ENCODE measurements at regions not wholly inside any gene's neighbourhood (a gene's known extent, or its start where the extent isn't known, plus 50 kb on each side); places are given as distances from the start of the nearest gene placed in this dataset.
"Not testable (repeated sequence)": the region's sequence is repeated elsewhere in the genome, so short reads cannot be mapped to it uniquely, and the experiment has no call there.

DNA sequence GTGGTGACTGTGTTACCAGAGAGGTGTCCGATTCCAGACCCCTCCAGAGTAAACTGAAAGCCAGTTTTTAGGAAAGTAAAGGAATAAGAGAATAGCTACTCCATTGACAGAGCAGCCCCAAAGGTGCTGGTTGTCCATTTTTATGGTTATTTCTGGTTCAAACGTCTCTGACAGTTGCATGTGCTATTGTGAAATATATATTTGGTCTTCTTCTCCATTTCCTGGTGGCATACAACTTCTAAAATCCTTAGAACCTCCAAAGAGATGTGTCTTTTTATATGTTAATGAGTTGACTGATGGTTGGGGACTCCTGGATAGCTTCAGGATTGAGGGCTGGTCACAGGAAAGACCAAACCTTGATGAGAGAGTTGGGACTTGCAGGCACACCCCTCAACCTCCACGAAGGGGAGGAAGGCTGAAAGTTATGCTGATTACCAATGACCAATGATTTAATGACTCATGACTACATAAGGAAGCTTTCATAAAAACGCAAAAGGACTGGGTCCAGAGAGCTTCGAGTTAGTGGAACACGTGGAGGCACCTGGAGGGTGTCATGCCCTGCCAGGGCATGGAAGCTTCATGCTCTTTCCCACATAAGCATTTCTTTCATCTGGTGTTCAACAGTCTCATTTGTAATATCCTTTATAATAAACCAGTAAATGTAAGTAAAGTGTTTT, 100.7 kb downstream of the SLC16A1 start:
- DNase-seq (ENCODE audit: low read depth in 2 of 2), result no peak

DNA sequence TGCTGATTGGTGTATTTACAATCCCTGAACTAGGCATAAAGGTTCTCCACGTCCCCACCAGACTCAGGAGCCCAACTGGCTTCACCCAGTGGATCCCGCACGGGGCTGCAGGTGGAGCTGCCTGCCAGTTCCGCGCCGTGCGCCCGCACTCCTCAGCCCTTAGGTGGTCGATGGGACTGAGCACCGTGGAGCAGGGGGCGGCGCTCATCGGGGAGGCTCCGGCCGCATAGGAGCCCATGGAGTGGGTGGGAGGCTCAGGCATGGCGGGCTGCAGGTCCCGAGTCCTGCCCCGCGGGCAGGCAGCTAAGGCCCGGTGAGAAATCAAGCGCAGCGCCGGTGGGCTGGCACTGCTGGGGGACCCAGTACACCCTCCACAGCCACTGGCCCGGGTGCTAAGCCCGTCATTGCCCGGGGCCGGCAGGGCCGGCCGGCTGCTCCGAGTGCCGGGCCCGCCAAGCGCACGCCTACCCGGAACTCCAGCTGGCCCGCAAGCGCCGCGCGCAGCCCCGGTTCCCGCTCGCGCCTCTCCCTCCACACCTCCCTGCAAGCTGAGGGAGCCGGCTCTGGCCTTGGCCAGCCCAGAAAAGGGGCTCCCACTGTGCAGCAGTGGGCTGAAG, 101.5 kb downstream of the SLC16A1 start:
- DNase-seq (ENCODE audit: low read depth in 2 of 2), result peak in 1 of 2 donors; percentile 22

DNA sequence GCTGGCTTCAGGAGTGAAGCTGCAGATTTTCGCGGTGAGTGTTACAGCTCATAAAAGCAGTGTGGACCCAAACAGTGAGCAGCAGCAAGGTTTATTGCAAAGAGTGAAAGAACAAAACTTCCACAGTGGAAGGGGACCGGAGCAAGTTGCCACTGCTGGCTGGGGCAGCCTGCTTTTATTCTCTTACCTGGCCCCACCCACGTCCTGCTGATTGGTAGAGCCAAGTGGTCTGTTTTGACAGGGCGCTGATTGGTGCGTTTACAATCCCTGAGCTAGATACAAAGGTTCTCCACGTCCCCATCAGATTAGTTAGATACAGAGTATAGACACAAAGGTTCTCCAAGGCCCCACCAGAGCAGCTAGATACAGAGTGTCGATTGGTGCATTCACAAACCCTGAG, 102.1 kb downstream of the SLC16A1 start:
- DNase-seq (ENCODE audit: low read depth in 2 of 2), result not testable (repeated sequence)

DNA sequence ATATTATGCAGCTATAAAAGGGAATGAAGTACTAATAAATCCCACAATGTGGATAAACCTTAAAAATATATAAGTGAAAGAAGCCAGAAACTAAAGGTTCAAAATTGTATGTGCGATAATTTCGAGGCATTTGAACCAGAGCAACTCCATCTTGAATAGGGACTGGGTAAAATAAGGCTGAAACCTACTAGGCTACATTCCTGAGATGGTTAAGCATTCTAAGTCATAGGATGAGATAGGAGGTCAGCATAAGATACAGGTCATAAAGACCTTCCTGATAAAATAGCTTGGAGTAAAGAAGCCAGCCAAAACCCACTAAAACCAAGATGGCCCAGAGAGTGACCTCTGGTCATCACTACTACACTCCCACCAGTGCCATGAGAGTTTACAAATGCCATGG, 103.1 kb downstream of the SLC16A1 start:
- DNase-seq (ENCODE audit: low read depth in 2 of 2), result no peak

DNA sequence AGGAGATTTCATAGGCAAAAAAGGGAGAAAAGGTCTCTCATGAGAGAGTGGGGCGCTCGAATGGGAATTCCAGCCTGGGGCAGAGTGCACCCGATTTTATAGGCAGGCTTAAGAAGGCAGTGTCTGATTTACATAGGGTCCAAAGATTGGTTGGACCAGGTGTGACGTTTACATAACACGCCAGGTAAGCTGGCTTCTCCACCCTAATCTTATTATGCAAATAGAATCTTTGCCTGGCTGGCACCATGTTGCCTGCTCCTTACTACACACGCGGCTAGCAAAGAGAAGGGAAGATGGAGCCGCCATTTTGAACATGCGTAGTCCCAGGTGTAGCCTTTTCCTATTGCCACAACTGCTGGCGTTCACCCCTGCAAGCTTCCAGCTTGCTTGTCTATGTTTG, 103.7 kb downstream of the SLC16A1 start:
- DNase-seq (ENCODE audit: low read depth in 2 of 2), result no peak

DNA sequence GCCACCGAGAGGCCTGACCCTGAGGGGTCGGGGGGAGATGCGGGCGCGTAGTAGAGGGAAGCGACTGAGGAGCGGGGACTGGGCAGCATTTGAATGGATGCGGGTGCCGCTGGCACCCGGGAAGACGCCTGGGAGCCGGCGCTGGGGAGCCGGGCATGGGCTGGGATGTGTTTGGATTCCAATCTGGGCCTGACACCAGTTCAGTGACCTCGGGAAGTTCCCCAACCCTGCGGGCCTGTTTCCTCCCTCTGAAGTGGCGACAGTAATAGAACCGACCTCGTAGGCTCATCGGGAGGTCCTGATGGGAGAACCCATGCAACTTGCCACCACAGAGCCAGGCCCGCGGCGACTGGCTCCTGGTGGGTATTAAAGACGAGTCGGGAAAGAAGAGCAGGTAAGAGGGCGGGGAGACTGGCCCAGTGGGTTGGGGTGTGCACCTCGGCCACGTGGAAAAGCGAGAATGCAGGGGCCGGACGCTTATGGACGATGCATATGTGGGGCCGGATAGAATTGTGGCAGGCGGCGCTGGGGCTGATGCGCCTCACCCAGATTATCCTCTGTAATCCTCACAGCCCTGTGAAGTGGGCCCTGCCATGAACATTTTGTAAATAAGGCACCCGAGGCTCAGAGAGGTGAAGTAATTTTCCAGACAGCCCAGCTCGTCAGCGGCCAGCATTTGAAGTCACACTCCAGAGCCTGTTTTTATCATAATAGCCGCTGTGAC, 105.8 kb downstream of the SLC16A1 start:
- DNase-seq (ENCODE audit: low read depth in 2 of 2), result no peak

DNA sequence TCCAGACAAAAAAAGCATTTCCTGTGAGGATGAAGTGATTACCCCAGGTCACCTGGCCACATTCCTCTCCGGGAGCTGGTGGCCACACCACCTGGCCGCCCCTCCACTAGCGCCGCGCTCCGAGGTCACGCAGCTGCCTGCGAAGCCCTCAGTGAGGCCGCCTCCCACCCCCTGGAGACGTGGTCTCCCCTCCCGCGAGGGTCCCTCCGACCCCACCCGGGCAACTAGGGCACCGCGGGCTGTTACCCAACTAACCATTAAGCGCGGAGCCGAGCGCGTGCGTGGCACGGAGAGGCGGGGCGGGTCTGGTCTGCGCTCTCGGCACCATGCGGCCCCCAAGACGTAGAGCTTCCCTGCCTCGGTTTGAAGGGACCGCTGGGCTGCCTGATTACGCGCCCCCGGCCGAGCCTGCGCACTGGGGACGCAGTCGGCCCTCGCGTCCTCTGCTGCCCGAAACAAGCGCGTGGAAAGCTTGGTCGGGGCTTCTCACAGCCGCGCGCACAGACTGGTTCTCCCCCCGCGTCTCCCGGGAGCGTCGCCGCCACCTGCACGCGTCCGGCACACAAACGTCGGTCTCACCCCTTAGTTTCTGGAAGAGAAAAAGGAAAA, 106.5 kb downstream of the SLC16A1 start:
- DNase-seq (ENCODE audit: low read depth in 2 of 2), result peak; percentile 57 to 64

DNA sequence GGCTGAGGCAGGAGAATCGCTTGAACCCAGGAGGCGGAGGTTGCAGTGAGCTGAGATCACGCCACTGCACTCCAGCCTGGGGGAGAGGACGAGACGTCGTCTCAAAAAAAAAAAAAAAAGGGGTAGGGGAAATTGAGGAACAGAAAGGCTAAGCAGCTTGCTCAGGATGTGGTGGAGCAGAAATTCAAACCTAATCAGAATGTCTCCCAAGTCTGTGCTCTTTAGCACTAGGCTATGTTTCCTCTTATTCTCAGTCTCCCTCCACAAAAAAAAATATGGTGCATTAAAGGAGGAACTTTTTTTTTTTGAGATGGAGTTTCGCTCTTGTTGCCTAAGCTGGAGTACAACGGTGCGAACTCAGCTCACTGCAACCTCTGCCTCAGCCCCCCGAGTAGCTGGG, 114.2 kb downstream of the SLC16A1 start:
- DNase-seq (ENCODE audit: low read depth in 2 of 2), result no peak

DNA sequence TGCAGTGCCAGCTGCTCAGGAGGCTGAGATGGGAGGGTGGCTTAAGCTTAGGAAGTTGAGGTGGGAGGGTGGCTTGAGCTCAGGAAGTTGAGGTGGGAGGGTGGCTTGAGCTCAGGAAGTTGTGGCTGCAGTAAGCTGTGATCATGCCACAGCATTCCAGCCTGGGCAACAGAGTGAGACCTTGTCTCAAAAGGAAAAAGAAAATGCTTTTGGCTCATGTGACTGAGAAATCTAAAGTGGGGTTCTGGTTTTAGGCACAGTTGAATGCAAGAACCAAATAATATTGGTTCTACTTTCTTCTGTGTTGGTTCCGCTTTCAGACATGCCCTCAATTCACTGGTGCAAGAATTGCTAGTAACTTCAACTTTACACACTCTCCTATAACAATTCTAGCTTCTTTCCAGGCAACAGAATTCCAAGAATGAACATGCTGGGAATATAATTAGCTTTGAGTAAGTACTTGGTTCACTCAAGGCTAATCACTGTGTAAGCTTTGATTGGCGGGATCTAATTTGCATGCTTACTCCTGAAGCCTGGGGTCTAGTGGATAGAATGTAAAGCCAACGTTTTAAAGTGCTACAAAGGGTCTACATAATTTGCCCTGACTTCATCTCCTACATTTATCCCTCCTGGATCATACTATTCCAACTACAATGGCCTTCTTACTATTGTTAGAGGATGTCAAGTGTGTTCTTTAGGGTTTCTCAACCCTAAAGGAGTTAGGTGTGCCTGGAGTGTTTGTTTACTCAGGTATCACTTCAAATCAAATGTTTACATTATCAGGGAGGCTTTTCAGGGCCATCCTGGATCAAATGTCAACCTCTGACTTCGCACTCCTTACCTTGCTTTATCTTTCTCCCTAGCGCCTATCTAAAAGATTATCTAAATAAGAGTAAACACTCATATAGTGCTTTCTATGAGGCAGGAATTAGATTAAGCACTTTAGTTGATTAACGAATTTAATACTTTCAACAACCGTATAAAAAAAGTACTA, 115.1 kb downstream of the SLC16A1 start:
- peak in 1 of 2 donors; percentile 46 for DNase-seq (ENCODE audit: low read depth in 2 of 2)

DNA sequence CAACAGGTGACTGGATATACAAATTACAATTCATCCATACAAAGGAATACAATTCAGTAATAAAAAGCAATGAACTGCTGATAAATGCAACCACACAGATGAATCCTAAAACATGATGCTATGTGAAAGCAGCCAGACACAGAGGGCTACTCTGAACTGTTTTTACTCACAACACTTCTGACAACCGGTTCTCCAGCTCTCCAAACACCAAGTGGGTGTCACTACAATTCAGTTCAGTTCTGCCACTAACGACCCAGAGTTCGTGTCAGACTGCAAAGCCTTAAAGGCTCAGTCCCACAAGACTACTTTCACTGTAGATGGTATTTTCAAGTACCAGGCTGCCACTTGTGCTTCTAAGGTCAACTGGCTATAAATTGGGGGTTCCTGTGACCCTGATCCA, 119.4 kb downstream of the SLC16A1 start:
- DNase-seq (ENCODE audit: low read depth in 2 of 2), result no peak

DNA sequence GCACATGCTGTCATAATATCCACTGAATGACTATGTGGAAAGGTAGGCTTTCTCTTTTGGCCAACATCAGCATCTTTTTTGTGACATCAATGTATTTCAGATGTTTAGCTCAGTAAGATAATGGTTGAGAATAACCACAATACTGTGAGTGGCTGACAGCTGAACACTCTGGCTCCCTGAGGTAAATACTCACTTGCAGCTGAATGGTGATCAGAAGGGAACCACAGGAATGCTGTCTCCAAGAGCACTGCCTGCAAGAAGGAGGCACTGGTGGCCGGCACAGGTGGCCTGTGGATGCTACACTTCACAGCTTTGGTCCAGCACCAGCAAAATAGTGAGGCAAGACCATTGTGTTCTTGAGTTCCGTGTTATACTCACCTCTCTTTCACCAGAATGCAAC, 118.7 kb upstream of the PPM1J start:
- no peak for DNase-seq (ENCODE audit: low read depth in 2 of 2)

DNA sequence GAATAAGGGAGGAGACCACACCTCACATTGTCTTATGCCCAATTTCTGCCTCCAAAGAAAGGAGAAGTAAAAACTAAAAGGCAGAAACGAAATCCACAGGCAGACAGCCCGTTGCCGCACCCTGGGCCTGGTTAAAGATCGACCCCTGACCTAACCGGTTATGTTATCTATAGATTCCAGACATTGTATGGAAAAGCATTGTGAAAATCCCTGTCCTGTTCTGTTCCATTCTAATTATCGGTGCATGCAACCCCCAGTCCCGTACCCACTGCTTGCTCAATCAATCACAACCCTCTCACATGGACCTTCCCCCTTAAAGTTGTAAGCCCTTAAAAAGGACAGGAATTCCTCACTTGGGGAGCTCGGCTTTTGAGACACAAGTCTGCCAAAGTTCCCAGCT, 117.1 kb upstream of the PPM1J start:
- DNase-seq (ENCODE audit: low read depth in 2 of 2), result not testable (repeated sequence)

DNA sequence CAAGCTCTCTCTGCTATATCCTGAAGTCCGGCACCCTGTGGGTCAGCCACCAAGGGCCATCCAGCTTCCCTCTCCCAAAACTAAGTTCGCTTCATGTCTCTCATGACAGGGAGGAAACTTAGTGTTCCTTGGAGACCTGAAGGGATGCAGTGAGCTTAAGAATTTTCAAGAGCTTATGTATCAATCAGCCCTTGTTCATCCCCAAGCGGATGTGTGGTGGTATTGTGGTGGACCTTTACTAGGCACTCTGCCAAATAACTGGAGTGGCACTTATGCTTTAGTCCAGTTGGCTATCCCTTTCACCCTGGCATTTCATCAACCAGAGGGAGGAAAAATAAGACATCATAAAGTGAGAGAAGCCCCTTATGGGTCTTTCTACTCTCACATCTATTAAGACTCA, 114.6 kb upstream of the PPM1J start:
- DNase-seq (ENCODE audit: low read depth in 2 of 2), result not testable (repeated sequence)

DNA sequence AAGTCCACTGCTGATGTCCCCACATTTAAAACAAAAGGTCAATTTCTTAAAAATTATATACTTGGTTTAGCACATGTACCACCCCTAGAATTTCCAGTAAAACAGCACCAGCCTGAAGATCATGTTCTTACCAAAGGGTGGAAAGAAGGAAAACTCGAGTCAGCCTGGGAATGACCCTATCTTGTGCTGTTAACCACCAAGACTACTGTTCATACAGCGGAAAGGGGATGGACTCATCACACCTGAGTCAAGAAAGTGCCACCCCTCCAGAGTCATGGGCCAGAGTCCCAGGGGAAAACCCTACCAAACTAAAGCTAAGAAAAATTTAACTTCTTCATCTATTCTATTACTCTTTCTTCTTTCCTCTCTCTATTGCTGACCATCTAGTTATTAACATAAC, 113.6 kb upstream of the PPM1J start:
- no peak for DNase-seq (ENCODE audit: low read depth in 2 of 2)

DNA sequence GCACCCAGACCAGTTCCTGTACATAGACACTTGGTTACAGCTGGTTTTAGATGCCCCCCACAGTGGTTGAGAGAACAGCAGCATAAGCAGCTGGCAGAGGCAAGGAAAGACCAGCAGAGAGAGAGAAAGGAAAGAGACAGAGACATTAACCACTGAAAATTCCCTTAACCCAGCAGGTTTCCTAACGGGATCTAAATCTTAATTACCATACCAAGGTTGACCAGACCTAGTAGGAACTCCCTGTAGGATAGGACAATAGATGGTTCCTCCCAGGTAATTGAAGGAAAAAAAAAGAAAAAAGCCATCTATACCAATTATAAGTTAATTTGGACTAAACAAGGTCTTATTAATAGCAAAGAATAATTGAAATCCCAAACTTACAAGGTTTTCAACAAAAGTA, 112.3 kb upstream of the PPM1J start:
- DNase-seq (ENCODE audit: low read depth in 2 of 2), result not testable (repeated sequence)

DNA sequence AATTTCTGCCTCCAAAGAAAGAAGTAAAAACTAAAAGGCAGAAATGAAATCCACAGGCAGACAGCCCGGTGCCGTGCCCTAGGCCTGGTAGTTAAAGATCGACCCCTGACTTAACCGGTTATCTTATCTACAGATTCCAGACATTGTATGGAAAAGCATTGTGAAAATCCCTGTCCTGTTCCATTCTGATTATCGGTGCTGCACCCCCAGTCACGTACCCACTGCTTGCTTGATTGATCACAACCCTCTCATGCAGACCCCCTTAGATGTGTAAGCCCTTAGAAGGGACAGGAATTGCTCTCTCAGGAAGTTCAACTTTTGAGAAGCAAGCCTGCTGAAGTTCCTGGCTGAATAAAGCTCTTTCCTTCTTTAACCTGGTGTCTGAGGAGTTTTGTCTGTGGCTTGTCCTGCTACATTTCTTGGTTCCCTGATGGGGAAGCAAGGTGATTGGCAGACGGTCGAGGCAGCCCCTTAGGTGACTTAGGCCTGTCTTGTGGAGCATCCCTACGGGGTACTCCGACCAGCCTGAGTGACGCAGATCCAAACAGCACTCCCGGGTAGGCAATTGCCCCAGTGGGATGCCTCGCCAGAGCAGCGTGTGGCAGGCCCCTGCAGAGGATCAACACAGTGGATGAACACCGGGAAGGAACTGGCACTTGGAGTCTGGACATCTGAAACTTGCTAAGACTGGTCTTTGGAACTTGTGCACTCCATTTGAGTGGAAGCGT, 111.2 kb upstream of the PPM1J start:
- no peak for DNase-seq (ENCODE audit: low read depth in 2 of 2)

DNA sequence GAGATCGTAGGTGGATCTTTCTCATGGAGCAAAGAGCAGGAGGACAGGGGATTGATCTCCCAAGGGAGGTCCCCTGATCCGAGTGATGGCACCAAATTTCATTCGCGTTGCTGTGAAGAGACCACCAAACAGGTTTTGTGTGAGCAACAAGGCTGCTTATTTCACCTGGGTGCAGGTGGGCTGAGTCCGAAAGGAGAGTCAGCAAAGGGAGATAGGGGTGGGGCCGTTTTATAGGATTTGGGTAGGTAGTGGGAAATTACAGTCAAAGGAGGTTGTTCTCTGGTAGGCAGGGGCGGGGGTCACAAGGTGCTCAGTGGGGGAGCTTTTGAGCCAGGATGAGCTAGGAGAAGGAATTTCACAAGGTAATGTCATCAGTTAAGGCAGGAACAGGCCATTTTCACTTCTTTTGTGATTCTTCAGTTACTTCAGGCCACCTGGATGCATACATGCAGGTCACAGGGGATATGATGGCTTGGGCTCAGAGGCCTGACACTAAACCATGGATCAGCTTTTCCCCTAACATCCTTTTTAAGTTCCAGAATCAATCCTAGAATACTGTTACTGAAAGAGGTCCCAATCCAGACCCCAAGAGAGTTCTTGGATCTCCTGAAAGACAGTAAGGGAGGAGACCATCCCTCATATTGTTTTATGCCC, 110.6 kb upstream of the PPM1J start:
- DNase-seq (ENCODE audit: low read depth in 2 of 2), result not testable (repeated sequence)

DNA sequence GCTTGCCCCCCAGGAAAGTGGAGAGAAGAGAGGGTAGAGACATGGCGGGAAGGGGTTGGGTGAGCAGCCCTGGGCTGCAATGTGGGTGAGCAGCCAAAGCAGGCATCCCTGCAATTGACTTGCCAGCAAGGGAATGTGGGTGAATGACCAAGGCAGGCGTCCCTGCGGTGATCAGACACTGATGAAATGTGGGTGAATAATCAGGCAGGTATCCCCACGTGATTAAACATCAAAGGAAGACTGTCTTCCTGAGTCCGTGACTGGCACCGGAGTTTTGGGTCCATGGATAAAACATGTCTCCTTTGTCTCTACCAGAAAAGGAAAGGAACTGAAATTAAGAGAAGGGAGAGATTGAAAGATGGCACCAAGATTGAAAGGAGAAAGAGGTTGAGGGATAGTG, 109.9 kb upstream of the PPM1J start:
- not testable (repeated sequence) for DNase-seq (ENCODE audit: low read depth in 2 of 2)

DNA sequence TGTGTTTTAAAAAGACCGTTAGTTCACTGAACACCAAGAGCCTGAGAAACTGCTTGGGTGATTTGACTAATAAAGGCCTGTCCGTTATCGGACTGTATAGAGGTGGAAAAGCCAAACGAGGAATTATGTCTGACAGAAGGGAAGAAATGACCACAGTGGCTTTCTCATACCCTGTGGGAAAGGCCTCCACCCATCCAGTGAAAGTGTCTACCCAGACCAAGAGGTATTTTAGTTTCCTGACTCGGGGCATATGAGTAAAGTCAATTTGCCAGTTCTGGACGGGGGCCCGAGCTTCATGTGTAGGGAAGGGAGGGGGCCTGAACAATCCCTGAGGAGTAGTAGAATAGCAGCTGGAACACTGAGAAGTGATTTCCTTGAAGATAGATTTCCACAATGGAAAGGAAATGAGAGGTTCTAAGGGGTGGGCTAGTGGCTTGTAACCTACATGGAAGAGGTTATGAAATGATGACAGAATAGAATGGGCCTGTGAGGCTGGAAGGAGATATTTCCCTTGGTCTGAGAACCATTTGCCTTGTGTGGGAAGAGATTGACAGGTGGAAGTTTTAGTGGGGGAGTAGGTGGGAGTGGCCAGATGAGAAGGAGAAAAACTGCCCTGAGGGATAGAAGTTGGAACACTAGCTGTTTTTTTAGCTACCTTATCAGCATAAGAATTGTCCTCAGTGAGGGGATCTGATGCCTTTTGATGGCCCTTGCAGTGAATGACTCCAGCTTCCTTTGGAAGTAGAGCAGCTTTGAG, 106.4 kb upstream of the PPM1J start:
- DNase-seq (ENCODE audit: low read depth in 2 of 2), result peak in 1 of 2 donors; percentile 79

Data from lung microvascular endothelial cell (primary cell).